Medulla oblongata (tissue), 1 donor: ENCODE measurements at regions not wholly inside any gene's neighbourhood (a gene's known extent, or its start where the extent isn't known, plus 50 kb on each side); places are given as distances from the start of the nearest gene placed in this dataset.
"Not testable (repeated sequence)": the region's sequence is repeated elsewhere in the genome, so short reads cannot be mapped to it uniquely, and the experiment has no call there.

Experiments
- DNase-seq: peaks from one replicate; pipeline ENCODE4 v3.0.0-alpha.2; 2015; ENCODE audit errors: extremely low spot score

- DNase-seq: no peak
These were observed 52.5 kb upstream of the FBXO28 start for GRCh38 chr1:224061436-224061835.

GRCh38 chr1:224059897-224060427, 53.9 kb upstream of the FBXO28 start:
- DNase-seq: no peak

- no peak for DNase-seq
These were observed 55.6 kb upstream of the FBXO28 start for GRCh38 chr1:224058303-224058702.

- no peak for DNase-seq
These were observed 56.3 kb upstream of the FBXO28 start for GRCh38 chr1:224057461-224058199.

- DNase-seq: no peak
These were observed 59.3 kb upstream of the FBXO28 start for GRCh38 chr1:224054611-224055010.

- DNase-seq: no peak
These were observed 59.9 kb upstream of the FBXO28 start for GRCh38 chr1:224054012-224054411.

GRCh38 chr1:224053456-224053855, 60.5 kb upstream of the FBXO28 start:
- DNase-seq: no peak

GRCh38 chr1:224052772-224053171, 61.1 kb upstream of the FBXO28 start:
- DNase-seq: no peak

GRCh38 chr1:224051782-224052181, 62.1 kb upstream of the FBXO28 start:
- not testable (repeated sequence) for DNase-seq

- no peak for DNase-seq
These were observed 62.9 kb upstream of the FBXO28 start for GRCh38 chr1:224051086-224051406.

GRCh38 chr1:224047538-224047937, 66.4 kb upstream of the FBXO28 start:
- DNase-seq: no peak

- DNase-seq: no peak
These were observed 68.4 kb upstream of the FBXO28 start for GRCh38 chr1:224045556-224045955.

- DNase-seq: no peak
These were observed 69.5 kb upstream of the FBXO28 start for GRCh38 chr1:224044420-224044819.

- no peak for DNase-seq
These were observed 71.3 kb upstream of the FBXO28 start for GRCh38 chr1:224042557-224043118.

GRCh38 chr1:224041032-224041431, 72.9 kb upstream of the FBXO28 start:
- no peak for DNase-seq

GRCh38 chr1:224040423-224040822, 73.5 kb upstream of the FBXO28 start:
- not testable (repeated sequence) for DNase-seq

- DNase-seq: not testable (repeated sequence)
These were observed 73.9 kb upstream of the FBXO28 start for GRCh38 chr1:224040006-224040405.

- DNase-seq: not testable (repeated sequence)
These were observed 75.1 kb upstream of the FBXO28 start for GRCh38 chr1:224038832-224039231.

GRCh38 chr1:224037362-224037761, 76.5 kb upstream of the FBXO28 start:
- not testable (repeated sequence) for DNase-seq

GRCh38 chr1:224032608-224033276, 81.2 kb upstream of the FBXO28 start:
- DNase-seq: not testable (repeated sequence)

- not testable (repeated sequence) for DNase-seq
These were observed 81.9 kb upstream of the FBXO28 start for GRCh38 chr1:224031986-224032385.

- DNase-seq: not testable (repeated sequence)
These were observed 83.7 kb upstream of the FBXO28 start for GRCh38 chr1:224030257-224030656.
